Osteocyte (in vitro differentiated cells): ENCODE measurements at regions not wholly inside any gene's neighbourhood (a gene's known extent, or its start where the extent isn't known, plus 50 kb on each side); places are given as distances from the start of the nearest gene placed in this dataset.

Source experiments
- DNase-seq: peaks from one replicate; pipeline ENCODE4 v3.0.0; 2021; ENCODE audit warnings: mixed read lengths; ENCODE audit not compliant: unreplicated experiment; ENCODE audit errors: extremely low spot score
- H3K27ac Mint-ChIP-seq: one replicate; pipeline ENCODE4 v1.8.0; 2021; ENCODE audit warnings: mild to moderate bottlenecking, mixed read lengths; ENCODE audit not compliant: unreplicated experiment
- H3K27me3 Mint-ChIP-seq: one replicate; pipeline ENCODE4 v1.8.0; 2021; ENCODE audit warnings: mixed read lengths; ENCODE audit not compliant: unreplicated experiment
- H3K36me3 Mint-ChIP-seq: one replicate; pipeline ENCODE4 v1.8.0; 2021; ENCODE audit warnings: mixed read lengths; ENCODE audit not compliant: unreplicated experiment
- H3K4me1 Mint-ChIP-seq: one replicate; pipeline ENCODE4 v1.8.0; 2021; ENCODE audit warnings: mixed read lengths; ENCODE audit not compliant: unreplicated experiment
- H3K4me3 Mint-ChIP-seq: one replicate; pipeline ENCODE4 v1.8.0; 2021; ENCODE audit warnings: mild to moderate bottlenecking, moderate library complexity, mixed read lengths; ENCODE audit not compliant: unreplicated experiment
- H3K9me3 Mint-ChIP-seq: one replicate; pipeline ENCODE4 v1.8.0; 2021; ENCODE audit warnings: mixed read lengths; ENCODE audit not compliant: unreplicated experiment
- CTCF ChIP-seq: fragments of 200-600 bp; sonication (generic); IDR thresholded peaks from 2 replicates; pipeline ENCODE4 v1.5.0; 2021; ENCODE audit warnings: antibody characterized with exemption, mild to moderate bottlenecking, moderate library complexity

- no peak for TF ChIP-seq CTCF
- Mint-ChIP-seq H3K4me1 (no peaks in the 10 kb centered on the region), H3K27me3 (peaks cover 21% of the 10 kb centered on the region), H3K36me3 (no peaks in the 10 kb centered on the region), H3K9me3 (peaks cover 3% of the 10 kb centered on the region), H3K27ac (no peak overlapping the region), H3K4me3 (no peak overlapping the region)
- no peak for DNase-seq
These were observed 424.0 kb upstream of the FANCL start for GRCh38 chr2:58665154-58665553.

GRCh38 chr2:58664523-58665151, 423.5 kb upstream of the FANCL start:
- no peak for TF ChIP-seq CTCF
- H3K9me3 Mint-ChIP-seq, result peaks cover 3% of the 10 kb centered on the region
- H3K4me1 Mint-ChIP-seq, result no peaks in the 10 kb centered on the region
- H3K27me3 Mint-ChIP-seq, result peaks cover 21% of the 10 kb centered on the region
- no peak overlapping the region for H3K27ac Mint-ChIP-seq
- no peaks in the 10 kb centered on the region for H3K36me3 Mint-ChIP-seq
- no peak for DNase-seq
- H3K4me3 Mint-ChIP-seq, result no peak overlapping the region

- Mint-ChIP-seq H3K27me3 (peaks cover 28% of the 10 kb centered on the region), H3K27ac (no peak overlapping the region), H3K4me1 (peaks cover 1% of the 10 kb centered on the region), H3K36me3 (no peaks in the 10 kb centered on the region), H3K4me3 (no peak overlapping the region), H3K9me3 (no peaks in the 10 kb centered on the region)
- no peak for DNase-seq
- TF ChIP-seq CTCF, result no peak
These were observed 418.9 kb upstream of the FANCL start for GRCh38 chr2:58660046-58660445.

- Mint-ChIP-seq H3K27ac (no peak overlapping the region), H3K36me3 (no peaks in the 10 kb centered on the region), H3K27me3 (peaks cover 40% of the 10 kb centered on the region), H3K4me3 (no peak overlapping the region), H3K9me3 (no peaks in the 10 kb centered on the region), H3K4me1 (peaks cover 1% of the 10 kb centered on the region)
- no peak for TF ChIP-seq CTCF
- DNase-seq, result no peak
These were observed 414.0 kb upstream of the FANCL start for GRCh38 chr2:58655152-58655551.

GRCh38 chr2:58651930-58652329, 410.8 kb upstream of the FANCL start:
- H3K27me3 Mint-ChIP-seq, result peaks cover 44% of the 10 kb centered on the region
- H3K4me1 Mint-ChIP-seq, result peaks cover 1% of the 10 kb centered on the region
- no peaks in the 10 kb centered on the region for H3K9me3 Mint-ChIP-seq
- H3K27ac Mint-ChIP-seq, result no peak overlapping the region
- DNase-seq, result no peak
- TF ChIP-seq CTCF, result no peak
- no peaks in the 10 kb centered on the region for H3K36me3 Mint-ChIP-seq
- no peak overlapping the region for H3K4me3 Mint-ChIP-seq
